HUES48 (cell line): ENCODE measurements at regions not wholly inside any gene's neighbourhood (a gene's known extent, or its start where the extent isn't known, plus 50 kb on each side); places are given as distances from the start of the nearest gene placed in this dataset.

Experiments used
- H3K27ac ChIP-seq: one replicate; pipeline ENCODE4 v1.7.0; 2013; ENCODE audit warnings: low read depth, low read length, inconsistent platforms
- H3K27me3 ChIP-seq: 2 replicates; pipeline ENCODE4 v1.6.1; 2013; ENCODE audit warnings: mild to moderate bottlenecking, low read length; ENCODE audit not compliant: control insufficient read depth, insufficient read depth
- H3K36me3 ChIP-seq: 2 replicates; pipeline ENCODE4 v1.6.1; 2013; ENCODE audit warnings: low read length; ENCODE audit not compliant: control insufficient read depth, insufficient read depth
- H3K4me1 ChIP-seq: 2 replicates; pipeline ENCODE4 v1.6.1; 2013; ENCODE audit warnings: mild to moderate bottlenecking, low read length; ENCODE audit not compliant: control insufficient read depth, insufficient read depth
- H3K4me3 ChIP-seq: 2 replicates; pipeline ENCODE4 v1.5.1; 2013; ENCODE audit warnings: mild to moderate bottlenecking, low read depth, low read length
- H3K9ac ChIP-seq: 2 replicates; pipeline ENCODE4 v1.6.1; 2013; ENCODE audit warnings: mild to moderate bottlenecking, low read depth, low read length, moderate library complexity
- H3K9me3 ChIP-seq: 2 replicates; pipeline ENCODE4 v1.6.1; 2013; ENCODE audit warnings: low read length; ENCODE audit not compliant: control insufficient read depth, insufficient read depth

DNA sequence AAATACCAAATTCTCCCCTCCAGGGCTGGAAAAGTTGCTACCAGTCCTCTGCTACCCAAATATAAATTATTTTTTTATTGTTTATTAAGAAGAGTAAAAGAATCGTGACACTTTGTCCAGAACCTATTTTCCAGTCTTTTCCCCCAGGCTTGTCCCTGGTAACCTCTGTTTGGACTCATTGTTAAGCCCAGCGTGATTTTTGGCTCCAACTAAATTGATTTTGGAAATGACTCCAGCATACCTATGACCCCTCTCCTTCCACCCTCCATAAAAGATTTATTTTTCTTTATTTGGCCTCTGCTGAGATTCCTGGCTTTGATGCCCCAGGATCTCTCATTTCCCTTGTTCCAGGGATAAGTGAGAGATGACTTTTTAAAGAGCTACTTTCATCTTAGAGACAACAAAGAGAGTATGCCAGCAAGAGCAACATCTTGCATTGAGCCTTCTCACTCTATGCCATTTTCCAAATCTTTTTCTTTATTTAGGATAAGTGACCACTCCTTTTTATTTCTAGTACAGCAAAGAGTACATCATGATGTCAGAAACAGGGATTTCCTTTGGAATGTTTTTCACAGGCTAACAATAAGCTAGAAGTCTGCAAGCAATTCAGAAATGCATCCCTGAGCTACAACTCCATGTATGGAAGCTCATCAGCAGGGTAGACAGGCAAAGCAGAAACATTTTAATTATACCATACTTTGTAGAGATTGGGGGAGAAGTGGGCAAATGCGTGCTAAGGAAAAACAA is 75.8 kb downstream of the DAD1 start:
- Histone ChIP-seq H3K27ac (no peak overlapping the region), H3K4me1 (peaks cover 19% of the 10 kb centered on the region), H3K27me3 (no peaks in the 10 kb centered on the region), H3K4me3 (no peak overlapping the region), H3K9ac (no peak overlapping the region), H3K36me3 (no peaks in the 10 kb centered on the region), H3K9me3 (no peaks in the 10 kb centered on the region)

DNA sequence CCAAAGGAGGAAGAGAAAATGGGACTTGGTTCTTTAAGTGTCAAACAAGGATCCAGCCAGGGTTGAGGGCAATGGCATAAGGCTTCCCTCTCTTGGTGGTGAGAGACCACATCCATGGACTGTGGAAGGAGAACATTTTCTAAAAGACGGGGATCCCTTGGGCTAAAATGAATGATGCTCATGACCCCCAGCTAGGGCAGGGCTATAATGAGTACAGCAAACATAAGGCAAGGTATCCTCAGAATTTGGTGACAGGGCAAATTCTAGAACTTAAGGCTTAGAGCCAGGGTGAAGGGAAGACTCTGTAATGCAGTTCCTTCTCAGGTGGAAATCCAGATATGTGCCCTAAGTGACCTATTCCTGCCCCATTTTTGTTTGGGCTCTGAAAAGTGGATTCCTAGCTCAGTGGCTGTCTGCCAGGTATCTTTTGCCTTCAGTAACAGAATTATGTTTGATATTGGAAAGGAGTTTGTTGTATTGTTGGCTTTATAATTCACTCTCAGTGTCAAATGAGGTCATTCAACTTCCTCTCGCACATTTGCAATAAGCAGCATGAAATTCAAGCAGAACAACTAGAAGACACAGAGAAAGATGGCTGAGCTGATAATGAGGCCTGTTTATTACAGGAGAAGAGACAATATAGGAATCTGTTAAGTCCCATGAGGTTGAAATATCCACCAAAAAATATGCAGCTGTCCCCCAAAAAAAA is 76.8 kb downstream of the DAD1 start:
- Histone ChIP-seq H3K4me3 (no peak overlapping the region), H3K4me1 (peaks cover 19% of the 10 kb centered on the region), H3K27ac (no peak overlapping the region)

DNA sequence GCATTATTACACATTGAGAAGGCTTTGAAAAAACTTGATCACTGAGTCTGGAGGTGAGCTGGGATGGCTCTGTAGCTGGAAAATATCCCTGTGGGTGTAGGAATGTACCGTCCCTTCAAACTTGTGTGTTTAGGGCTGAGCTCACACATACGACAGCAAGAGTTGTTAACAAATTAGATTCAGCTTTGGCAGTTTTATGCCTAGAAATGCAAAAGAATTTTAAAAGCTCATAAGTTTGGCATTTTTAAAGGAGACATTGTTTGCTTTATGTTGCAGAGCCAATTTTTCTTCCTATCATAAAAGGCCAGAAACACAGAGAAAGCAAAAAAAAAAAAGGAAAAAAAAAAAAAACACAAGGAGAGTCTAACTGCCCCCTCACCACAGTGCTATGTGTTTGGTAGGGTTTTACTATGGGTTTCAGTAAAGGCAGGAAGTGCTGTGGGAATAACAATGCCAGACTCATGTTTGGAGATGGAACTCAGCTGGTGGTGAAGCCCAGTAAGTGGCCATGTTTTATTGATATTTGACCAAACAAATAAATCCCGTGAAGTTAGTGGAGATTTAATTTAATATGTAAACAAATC is 78.4 kb downstream of the DAD1 start:
- Histone ChIP-seq H3K9me3 (no peaks in the 10 kb centered on the region), H3K27ac (peak overlapping the region; percentile 36), H3K36me3 (no peaks in the 10 kb centered on the region), H3K9ac (no peak overlapping the region), H3K4me1 (peaks cover 19% of the 10 kb centered on the region), H3K27me3 (no peaks in the 10 kb centered on the region), H3K4me3 (no peak overlapping the region)

More for the DNA sequence above, 76.8 kb downstream of the DAD1 start:
- no peak overlapping the region for H3K9ac ChIP-seq
- no peaks in the 10 kb centered on the region for H3K9me3 ChIP-seq
- no peaks in the 10 kb centered on the region for H3K27me3 ChIP-seq
- no peaks in the 10 kb centered on the region for H3K36me3 ChIP-seq

DNA sequence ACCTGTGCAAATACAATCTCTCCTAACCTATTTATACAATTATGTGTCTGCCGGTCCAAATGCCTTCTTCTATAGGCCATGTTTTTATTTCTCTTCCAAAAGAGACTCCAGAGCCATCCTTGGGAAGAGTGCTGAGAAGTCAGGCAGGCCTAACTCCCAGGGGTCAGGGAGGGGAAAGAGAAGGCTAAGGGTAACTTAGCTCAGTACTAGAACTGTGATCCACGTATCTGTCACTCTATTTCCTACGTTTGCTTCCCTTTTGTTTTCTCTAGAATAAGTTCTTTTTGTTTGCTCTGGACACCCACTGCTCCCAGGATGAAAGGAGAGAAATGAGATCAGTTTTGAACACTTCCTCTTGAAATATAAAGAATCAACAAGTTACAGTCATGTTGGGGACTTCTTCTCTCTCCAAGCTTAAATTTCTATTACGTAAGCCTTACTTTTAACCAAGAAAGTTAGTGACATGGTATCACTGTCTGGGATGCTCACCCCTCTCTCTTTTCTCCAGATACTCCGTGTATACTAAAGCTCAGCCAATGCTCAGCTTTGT is 79.2 kb downstream of the DAD1 start:
- Histone ChIP-seq H3K4me1 (peaks cover 19% of the 10 kb centered on the region), H3K9me3 (no peaks in the 10 kb centered on the region), H3K27ac (no peak overlapping the region), H3K9ac (no peak overlapping the region), H3K36me3 (no peaks in the 10 kb centered on the region), H3K4me3 (no peak overlapping the region), H3K27me3 (no peaks in the 10 kb centered on the region)

DNA sequence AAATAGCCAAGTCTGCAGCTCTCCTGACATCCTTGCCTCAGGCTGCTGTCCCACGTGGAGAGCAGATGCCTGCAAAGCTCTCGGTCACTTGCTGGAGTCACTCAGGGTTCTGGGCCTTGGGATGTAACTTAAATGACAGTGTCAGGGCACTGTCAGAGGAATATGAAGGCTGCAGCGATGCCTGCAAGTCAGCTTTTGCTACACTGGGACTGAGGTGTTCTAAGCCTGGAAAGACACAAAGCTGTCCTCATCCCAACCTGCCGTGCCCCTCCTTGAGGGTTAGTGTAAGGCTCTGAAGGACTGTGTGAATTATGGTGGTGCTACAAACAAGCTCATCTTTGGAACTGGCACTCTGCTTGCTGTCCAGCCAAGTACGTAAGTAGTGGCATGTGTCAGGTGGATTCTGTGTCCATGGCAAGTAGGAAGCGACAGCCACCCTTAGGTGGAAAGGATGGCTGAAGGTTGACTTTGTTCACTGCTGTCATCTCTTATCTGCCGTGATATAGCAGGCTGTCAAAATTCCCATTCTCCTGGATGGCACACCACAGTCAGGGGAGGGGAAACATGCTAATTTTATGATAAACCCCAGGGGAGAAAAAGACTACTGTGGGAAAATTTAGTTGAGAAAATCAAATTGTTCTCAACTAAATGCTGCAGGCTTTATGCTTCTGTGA is 79.9 kb downstream of the DAD1 start:
- peaks cover 19% of the 10 kb centered on the region for H3K4me1 ChIP-seq
- no peaks in the 10 kb centered on the region for H3K36me3 ChIP-seq
- H3K9ac ChIP-seq = no peak overlapping the region
- H3K27ac ChIP-seq = no peak overlapping the region
- no peaks in the 10 kb centered on the region for H3K27me3 ChIP-seq
- no peak overlapping the region for H3K4me3 ChIP-seq
- H3K9me3 ChIP-seq = no peaks in the 10 kb centered on the region

DNA sequence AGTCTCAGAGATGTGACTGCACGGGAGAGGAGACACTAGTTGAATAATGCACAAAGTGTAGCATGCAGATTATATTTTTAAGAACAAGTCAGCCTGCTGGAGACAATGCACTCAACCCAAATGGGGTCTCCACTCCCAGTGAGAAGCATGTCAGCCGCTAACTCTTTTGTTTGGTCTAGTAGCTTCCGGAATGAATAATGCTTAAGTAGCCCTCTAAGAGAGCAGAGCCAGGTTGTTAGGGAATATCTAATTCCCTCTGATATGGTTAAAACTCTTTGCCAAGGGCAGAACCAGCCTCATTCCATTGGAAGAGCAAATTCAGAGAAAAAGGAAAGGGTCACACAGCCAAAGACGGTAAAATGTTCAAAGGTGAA is 80.4 kb downstream of the DAD1 start:
- Histone ChIP-seq H3K4me3 (no peak overlapping the region), H3K9ac (no peak overlapping the region), H3K27me3 (no peaks in the 10 kb centered on the region), H3K4me1 (peaks cover 19% of the 10 kb centered on the region), H3K36me3 (no peaks in the 10 kb centered on the region), H3K9me3 (no peaks in the 10 kb centered on the region), H3K27ac (no peak overlapping the region)

DNA sequence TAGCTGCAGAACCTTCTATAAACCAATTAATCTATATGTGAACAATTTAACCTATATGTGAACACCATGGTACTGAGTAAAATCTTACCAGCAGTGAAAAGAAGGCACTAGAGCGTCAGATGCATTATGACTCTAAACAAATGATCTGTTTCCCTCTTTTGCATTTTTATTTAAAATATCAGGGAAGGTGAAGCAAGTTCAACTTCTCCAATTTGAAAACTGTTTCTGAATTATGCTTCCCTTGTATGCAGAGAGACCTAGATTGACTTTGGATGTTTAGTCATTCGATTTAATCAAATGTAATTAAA is 80.9 kb downstream of the DAD1 start:
- H3K9me3 ChIP-seq = no peaks in the 10 kb centered on the region
- H3K27ac ChIP-seq = no peak overlapping the region
- no peaks in the 10 kb centered on the region for H3K27me3 ChIP-seq
- H3K36me3 ChIP-seq = no peaks in the 10 kb centered on the region
- no peak overlapping the region for H3K4me3 ChIP-seq
- peaks cover 19% of the 10 kb centered on the region for H3K4me1 ChIP-seq
- no peak overlapping the region for H3K9ac ChIP-seq

DNA sequence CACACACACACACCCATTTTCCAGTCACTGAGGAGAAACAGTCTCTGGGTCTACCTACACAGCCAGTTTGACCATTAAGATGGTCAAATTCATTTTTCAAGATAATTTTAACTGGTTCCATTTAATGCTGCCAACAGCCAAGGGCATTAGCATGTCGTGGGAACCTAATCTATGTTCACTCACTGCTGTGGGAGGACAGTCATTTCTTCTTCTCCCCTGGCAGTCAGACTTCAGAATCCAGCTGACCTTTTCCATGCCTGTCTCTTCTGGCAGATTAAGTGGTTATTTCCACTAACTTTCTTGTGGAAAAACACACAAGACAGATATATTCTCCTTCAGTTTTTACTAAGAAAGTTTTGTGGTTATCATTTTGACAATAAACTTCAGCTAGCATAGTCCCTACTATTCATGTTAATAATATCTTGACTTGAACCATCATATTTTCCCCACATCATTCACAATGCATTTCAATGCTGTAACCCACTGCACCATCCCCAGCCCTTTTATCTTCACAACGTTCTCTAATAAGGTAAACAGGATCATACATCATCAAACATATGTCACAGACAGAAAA is 82.2 kb downstream of the DAD1 start:
- no peak overlapping the region for H3K9ac ChIP-seq
- no peaks in the 10 kb centered on the region for H3K36me3 ChIP-seq
- no peaks in the 10 kb centered on the region for H3K27me3 ChIP-seq
- H3K9me3 ChIP-seq = no peaks in the 10 kb centered on the region
- H3K4me1 ChIP-seq = peaks cover 19% of the 10 kb centered on the region
- H3K27ac ChIP-seq = no peak overlapping the region
- no peak overlapping the region for H3K4me3 ChIP-seq

DNA sequence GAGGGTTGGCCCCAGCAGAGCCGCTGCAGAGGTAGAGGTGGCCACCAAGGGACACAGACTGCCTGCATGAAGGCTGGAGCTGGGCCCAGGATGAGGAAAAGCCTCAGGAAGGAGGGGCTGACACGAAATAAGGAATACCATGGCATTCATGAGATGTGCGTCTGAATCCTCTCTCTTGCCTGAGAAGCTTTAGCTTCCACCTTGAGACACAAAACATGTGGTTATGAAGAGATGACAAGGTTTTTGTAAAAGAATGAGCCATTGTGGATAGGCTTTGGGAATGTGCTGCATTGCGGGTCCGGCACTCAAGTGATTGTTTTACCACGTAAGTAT is 82.7 kb downstream of the DAD1 start:
- Histone ChIP-seq H3K9ac (no peak overlapping the region), H3K4me3 (no peak overlapping the region), H3K9me3 (no peaks in the 10 kb centered on the region), H3K27me3 (no peaks in the 10 kb centered on the region), H3K36me3 (no peaks in the 10 kb centered on the region), H3K27ac (no peak overlapping the region), H3K4me1 (peaks cover 18% of the 10 kb centered on the region)

DNA sequence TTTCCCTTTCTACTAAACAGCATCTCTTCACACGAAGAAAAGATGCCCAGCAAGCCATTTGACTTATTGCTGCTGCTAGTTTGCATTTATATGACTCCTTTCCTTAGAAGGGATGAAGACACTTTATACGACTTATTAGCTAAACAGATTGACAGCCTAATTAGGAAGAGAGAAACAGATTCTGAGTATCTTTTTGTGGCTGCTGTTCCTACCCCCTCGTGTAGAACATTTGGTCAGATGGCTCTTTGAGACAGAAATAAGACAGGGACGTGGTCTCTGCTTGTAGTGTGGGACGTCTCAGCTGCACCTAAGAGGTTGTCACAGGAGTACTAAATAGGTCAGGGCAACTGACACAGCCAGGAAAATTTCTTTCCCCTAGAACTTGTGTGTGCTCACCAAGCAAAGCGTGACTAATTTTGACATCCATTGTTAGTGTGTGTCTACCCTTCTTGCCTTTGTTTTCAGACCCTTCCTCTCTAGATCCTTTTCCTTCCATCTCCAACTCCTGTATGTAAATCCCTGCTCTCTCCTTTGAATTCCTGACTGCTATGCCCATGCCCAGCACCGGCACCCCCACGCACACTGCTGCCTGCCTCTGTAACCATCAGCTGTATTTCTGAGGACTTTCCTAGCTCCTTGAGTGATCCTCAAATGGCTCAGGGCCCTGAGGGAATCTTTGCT is 83.2 kb downstream of the DAD1 start:
- peaks cover 13% of the 10 kb centered on the region for H3K4me1 ChIP-seq

More for the DNA sequence above, 83.2 kb downstream of the DAD1 start:
- H3K36me3 ChIP-seq = no peaks in the 10 kb centered on the region
- no peaks in the 10 kb centered on the region for H3K9me3 ChIP-seq
- no peak overlapping the region for H3K4me3 ChIP-seq
- no peak overlapping the region for H3K27ac ChIP-seq
- no peaks in the 10 kb centered on the region for H3K27me3 ChIP-seq
- H3K9ac ChIP-seq = no peak overlapping the region
